ENCODE measurements at regions not wholly inside any gene's neighbourhood (a gene's known extent, or its start where the extent isn't known, plus 50 kb on each side); places are given as distances from the start of the nearest gene placed in this dataset.
"Not testable (repeated sequence)": the region's sequence is repeated elsewhere in the genome, so short reads cannot be mapped to it uniquely, and the experiment has no call there.

DNA sequence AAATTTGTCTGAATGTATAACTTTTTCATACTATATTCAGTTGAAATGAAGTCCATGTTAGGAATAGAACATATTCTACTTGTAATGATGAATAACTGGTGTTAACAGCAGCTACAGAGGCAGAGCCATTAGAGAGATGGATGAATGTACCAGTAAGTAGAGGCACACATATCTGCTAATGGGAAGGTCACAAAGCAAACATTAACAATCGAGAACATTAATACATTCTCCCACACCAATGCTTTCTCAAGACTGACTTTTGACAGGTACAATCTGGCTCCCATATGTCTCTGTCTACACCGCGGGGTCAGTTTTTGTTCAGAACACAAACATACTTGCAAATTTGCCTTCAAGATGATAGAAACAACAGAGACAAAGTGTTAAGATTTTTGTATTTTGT is 776.0 kb upstream of the MANEA start:
- WGBS, result 78% methylated on average over 3 of the region's 3 CpGs
- intact Hi-C loops (cut with DNase I), result no loop called here

DNA sequence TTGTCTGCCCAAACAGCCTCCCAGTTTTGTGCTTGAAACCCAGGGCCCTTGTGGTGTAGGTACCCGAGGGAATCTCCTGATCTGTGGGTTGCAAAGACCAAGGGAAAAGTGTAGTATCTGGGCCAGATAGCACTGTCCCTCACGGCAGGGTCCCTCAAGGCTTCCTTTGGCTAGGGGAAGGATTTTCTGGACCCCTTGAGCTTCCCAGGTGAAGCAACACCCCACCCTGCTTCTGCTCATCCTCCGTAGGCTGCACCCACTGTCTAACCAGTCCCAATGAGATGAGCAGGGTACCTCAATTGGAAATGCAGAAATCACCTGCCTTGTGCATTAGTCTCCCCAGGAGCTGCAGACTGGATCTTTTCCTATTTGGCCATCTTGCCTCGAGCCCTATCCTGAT is 791.8 kb upstream of the MANEA start:
- no peak overlapping the region for H3K27ac ChIP-seq (ENCODE audit: low read length)
- no peak for ATAC-seq
- 77% methylated on average over 4 of the region's 4 CpGs for WGBS
- no peaks in the 10 kb centered on the region for H3K4me1 ChIP-seq (ENCODE audit: control insufficient read depth, insufficient read depth, low read length)
- no peaks in the 10 kb centered on the region for H3K27me3 ChIP-seq (ENCODE audit: control insufficient read depth, insufficient read depth)
- no peak overlapping the region for H3K4me3 ChIP-seq (ENCODE audit: low read length)
- H3K9me3 ChIP-seq (ENCODE audit: control insufficient read depth, low read length), result no peaks in the 10 kb centered on the region
- intact Hi-C loops (cut with DNase I), result no loop called here
- DNase-seq, result no peak

More for the DNA sequence above, 776.0 kb upstream of the MANEA start:
- ATAC-seq (no peak), DNase-seq (no peak)
- no peak overlapping the region for H3K4me3 ChIP-seq (ENCODE audit: low read length)
- H3K27me3 ChIP-seq (ENCODE audit: control insufficient read depth, insufficient read depth), result no peaks in the 10 kb centered on the region
- H3K4me1 ChIP-seq (ENCODE audit: control insufficient read depth, insufficient read depth, low read length), result no peaks in the 10 kb centered on the region
- no peak overlapping the region for H3K27ac ChIP-seq (ENCODE audit: low read length)
- H3K9me3 ChIP-seq (ENCODE audit: control insufficient read depth, low read length), result no peaks in the 10 kb centered on the region

DNA sequence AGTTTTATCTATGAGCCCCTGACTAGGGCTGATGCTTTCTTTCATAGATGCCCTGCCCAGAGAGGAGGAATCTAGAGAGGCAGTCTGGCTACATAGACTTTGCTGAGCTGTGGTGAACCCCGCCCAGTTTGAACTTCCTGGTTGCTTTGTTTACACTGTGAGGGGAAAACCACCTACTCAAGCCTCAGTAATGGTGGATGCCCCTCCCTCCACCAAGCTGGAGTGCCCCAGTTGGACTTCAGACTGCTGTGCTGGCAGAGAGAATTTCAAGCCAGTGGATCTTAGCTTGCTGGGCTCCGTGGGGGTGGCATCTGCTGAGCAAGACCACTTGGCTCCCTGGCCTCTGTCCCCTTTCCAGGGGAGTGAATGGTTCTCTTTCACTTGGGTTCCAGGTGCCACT is 792.3 kb upstream of the MANEA start:
- H3K4me1 ChIP-seq (ENCODE audit: control insufficient read depth, insufficient read depth, low read length); ATAC-seq; H3K4me3 ChIP-seq (ENCODE audit: low read length); H3K27ac ChIP-seq (ENCODE audit: low read length); H3K9me3 ChIP-seq (ENCODE audit: control insufficient read depth, low read length); intact Hi-C loops (cut with DNase I); DNase-seq; H3K27me3 ChIP-seq (ENCODE audit: control insufficient read depth, insufficient read depth): not testable (repeated sequence)
- WGBS, result 83% methylated on average over 2 of the region's 2 CpGs

DNA sequence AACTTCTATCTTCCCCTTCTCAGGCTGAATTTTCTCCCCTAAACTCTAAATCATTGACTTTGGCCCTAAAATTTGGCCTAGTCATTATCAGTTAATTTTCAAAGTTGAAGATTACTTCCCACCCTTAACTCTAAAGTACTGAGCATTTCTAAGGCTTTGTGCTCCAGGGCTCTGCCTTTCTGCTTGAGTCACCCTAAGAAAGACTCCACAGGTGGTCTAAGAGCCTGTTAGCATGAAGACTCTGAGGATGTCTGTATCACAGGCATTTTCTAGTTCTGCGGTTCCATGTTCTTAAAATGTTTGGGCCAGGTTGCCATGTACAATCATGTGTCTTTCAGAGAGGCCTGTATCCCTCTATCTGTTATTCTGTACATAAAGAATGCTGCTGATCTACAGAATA is 808.1 kb upstream of the MANEA start:
- Histone ChIP-seq H3K4me3 (ENCODE audit: low read length) (no peak overlapping the region), H3K9me3 (ENCODE audit: control insufficient read depth, low read length) (no peaks in the 10 kb centered on the region), H3K27ac (ENCODE audit: low read length) (no peak overlapping the region), H3K4me1 (ENCODE audit: control insufficient read depth, insufficient read depth, low read length) (no peaks in the 10 kb centered on the region), H3K27me3 (ENCODE audit: control insufficient read depth, insufficient read depth) (no peaks in the 10 kb centered on the region)
- 85% methylated on average over 1 of the region's 1 CpG for WGBS
- intact Hi-C loops (cut with DNase I), result no loop called here
- no peak for ATAC-seq
- no peak for DNase-seq

DNA sequence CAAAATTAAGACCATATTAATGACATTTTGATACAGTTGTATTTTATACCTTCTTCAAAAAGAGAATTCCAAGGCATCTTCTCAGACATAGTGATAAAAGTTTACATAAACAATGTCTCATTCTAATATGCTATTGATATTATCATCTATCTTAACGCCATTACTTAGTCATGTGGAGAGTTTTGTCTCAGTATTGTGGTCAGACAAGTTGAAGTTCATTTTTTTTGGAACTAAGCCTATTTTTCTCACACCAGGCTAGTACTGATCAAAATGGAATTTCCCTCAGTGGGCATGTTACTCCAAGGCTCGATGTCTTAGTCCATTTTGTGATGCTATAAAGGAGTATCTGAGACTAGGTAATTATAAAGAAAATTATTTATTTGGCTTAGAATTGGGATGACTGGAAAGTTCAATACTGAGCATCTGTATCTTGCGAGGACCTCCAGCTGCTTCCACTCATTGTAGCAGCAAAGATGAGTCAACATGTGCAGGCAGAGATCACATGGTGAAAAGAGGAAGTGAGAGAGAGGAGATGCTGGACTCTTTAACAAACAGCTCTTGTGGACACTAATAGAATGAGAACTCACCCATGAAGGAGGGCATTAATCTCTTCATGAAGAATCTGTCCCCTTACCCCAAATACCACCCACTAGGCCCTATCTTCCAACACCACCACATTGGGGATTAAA is 825.5 kb upstream of the MANEA start:
- no peak for ATAC-seq
- no peak for DNase-seq
- no peak overlapping the region for H3K4me3 ChIP-seq (ENCODE audit: low read length)
- WGBS, result 63% methylated on average over 3 of the region's 3 CpGs
- no peaks in the 10 kb centered on the region for H3K9me3 ChIP-seq (ENCODE audit: control insufficient read depth, low read length)
- H3K27ac ChIP-seq (ENCODE audit: low read length), result no peak overlapping the region
- H3K4me1 ChIP-seq (ENCODE audit: control insufficient read depth, insufficient read depth, low read length), result no peaks in the 10 kb centered on the region
- H3K27me3 ChIP-seq (ENCODE audit: control insufficient read depth, insufficient read depth), result no peaks in the 10 kb centered on the region
- intact Hi-C loops (cut with DNase I), result no loop called here

DNA sequence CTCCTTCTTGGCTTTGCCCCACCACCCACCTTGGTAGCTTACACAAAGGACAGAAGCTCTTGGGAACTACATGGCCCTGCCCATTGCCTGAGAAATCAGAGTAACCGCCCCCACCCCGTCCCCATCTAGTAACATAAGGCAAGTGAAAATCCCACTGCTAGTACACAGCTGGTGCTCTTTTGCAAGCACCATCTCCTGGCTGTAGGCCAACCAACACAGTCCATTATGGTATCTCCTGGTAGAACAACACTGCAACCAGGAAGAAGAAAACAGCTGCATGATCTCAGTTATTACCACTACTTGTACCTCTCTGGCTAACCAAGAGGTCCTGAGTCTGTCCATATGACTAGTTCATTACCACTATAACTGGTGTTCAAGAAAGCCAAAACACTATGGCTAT is 841.1 kb upstream of the MANEA start:
- H3K4me3 ChIP-seq (ENCODE audit: low read length), result no peak overlapping the region
- intact Hi-C loops (cut with DNase I), result no loop called here
- no peaks in the 10 kb centered on the region for H3K4me1 ChIP-seq (ENCODE audit: control insufficient read depth, insufficient read depth, low read length)
- H3K9me3 ChIP-seq (ENCODE audit: control insufficient read depth, low read length), result no peaks in the 10 kb centered on the region
- ATAC-seq (no peak), DNase-seq (no peak)
- no peaks in the 10 kb centered on the region for H3K27me3 ChIP-seq (ENCODE audit: control insufficient read depth, insufficient read depth)
- H3K27ac ChIP-seq (ENCODE audit: low read length), result no peak overlapping the region
- WGBS, result 79% methylated on average over 2 of the region's 2 CpGs

DNA sequence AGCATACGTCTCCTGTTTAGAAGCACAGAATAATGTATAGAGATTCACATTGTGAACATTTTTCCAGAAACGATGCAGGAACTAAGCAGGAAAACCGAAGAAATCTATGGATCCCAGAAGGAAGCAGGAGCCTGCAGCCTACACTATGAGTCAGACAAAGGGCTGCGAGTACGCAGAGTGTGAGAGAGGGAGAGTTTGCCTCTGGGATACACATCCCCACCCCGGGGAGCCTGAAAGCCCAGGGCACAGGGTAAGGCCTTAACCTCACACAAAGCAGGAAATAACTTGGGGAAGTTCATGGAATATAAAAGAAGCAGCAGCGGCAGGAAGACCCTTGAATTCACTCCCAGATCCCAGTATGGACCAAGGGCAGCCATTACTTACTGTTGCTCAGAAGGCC is 842.1 kb upstream of the MANEA start:
- H3K27ac ChIP-seq (ENCODE audit: low read length), result no peak overlapping the region
- peak in 1 of 3 donors; percentile 30 for DNase-seq
- no peak for ATAC-seq
- intact Hi-C loops (cut with DNase I), result no loop called here
- 76% methylated on average over 7 of the region's 7 CpGs for WGBS
- no peaks in the 10 kb centered on the region for H3K27me3 ChIP-seq (ENCODE audit: control insufficient read depth, insufficient read depth)
- no peaks in the 10 kb centered on the region for H3K9me3 ChIP-seq (ENCODE audit: control insufficient read depth, low read length)
- no peak overlapping the region for H3K4me3 ChIP-seq (ENCODE audit: low read length)
- no peaks in the 10 kb centered on the region for H3K4me1 ChIP-seq (ENCODE audit: control insufficient read depth, insufficient read depth, low read length)

DNA sequence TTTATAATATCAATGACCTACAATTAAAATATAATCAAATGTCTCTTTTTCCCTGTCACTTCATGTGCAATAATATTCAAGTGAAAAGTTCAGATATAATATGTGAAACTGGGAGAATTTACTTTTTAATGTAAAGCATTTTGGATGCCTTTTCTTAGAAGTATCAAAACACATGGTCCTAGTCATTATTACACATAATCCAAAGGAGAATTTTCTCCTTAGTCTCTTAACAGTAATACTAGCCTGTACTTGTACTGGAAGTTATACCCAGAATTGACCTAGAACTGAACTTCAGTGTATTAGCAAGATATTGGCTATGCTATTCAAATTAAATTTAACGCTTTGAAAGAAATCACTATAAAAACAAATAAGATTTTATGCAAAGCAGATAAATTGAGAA is 842.6 kb upstream of the MANEA start:
- no peak overlapping the region for H3K27ac ChIP-seq (ENCODE audit: low read length)
- ATAC-seq (no peak), DNase-seq (no peak)
- intact Hi-C loops (cut with DNase I), result no loop called here
- no peaks in the 10 kb centered on the region for H3K9me3 ChIP-seq (ENCODE audit: control insufficient read depth, low read length)
- H3K4me3 ChIP-seq (ENCODE audit: low read length), result no peak overlapping the region
- H3K4me1 ChIP-seq (ENCODE audit: control insufficient read depth, insufficient read depth, low read length), result no peaks in the 10 kb centered on the region
- no peaks in the 10 kb centered on the region for H3K27me3 ChIP-seq (ENCODE audit: control insufficient read depth, insufficient read depth)
- 94% methylated on average over 1 of the region's 1 CpG for WGBS

DNA sequence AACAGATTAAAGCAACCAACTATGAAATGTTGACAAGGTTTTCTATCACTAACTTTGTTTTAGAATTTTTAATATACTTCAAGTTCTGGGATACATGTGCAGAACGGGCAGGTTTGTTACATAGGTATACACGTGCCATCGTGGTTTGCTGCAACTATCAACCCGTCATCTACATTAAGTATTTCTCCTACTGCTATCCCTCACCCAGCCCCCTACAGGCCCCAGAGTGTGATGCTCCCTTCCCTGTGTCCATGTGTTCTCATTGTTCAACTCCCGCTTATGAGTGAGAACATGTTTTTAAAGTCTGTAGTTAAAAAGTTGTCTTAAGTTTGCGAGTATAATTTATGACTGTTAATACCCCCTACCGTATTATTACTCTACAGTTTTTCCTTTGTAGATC is 844.3 kb upstream of the MANEA start:
- DNase-seq, result no peak
- no peak overlapping the region for H3K4me3 ChIP-seq (ENCODE audit: low read length)
- intact Hi-C loops (cut with DNase I), result no loop called here
- H3K27ac ChIP-seq (ENCODE audit: low read length), result no peak overlapping the region
- H3K9me3 ChIP-seq (ENCODE audit: control insufficient read depth, low read length), result no peaks in the 10 kb centered on the region
- H3K27me3 ChIP-seq (ENCODE audit: control insufficient read depth, insufficient read depth), result no peaks in the 10 kb centered on the region
- no peak for ATAC-seq
- 85% methylated on average over 7 of the region's 7 CpGs for WGBS
- H3K4me1 ChIP-seq (ENCODE audit: control insufficient read depth, insufficient read depth, low read length), result no peaks in the 10 kb centered on the region

DNA sequence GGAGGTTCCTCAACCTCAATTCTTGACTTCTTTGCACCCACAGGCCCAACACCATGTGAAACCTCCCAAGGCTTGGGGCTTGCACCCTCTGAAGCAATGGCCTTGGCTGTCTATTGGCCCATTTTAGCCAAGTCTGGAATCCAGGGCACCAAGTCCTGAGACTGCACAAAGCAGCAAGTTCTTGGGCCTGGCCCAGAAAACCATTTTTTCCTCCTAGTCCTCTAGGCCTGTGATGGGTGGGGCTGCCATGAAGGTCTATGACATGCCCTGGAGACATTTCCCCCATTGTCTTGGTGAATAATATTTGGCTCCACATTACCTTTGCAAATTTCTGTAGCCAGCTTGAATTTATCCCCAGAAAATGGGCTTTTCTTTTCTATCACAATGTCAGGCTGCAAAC is 849.6 kb upstream of the MANEA start:
- no peaks in the 10 kb centered on the region for H3K4me1 ChIP-seq (ENCODE audit: control insufficient read depth, insufficient read depth, low read length)
- DNase-seq, result no peak
- H3K27ac ChIP-seq (ENCODE audit: low read length), result no peak overlapping the region
- intact Hi-C loops (cut with DNase I), result no loop called here
- ATAC-seq, result no peak
- no peak overlapping the region for H3K4me3 ChIP-seq (ENCODE audit: low read length)
- no peaks in the 10 kb centered on the region for H3K27me3 ChIP-seq (ENCODE audit: control insufficient read depth, insufficient read depth)
- H3K9me3 ChIP-seq (ENCODE audit: control insufficient read depth, low read length), result no peaks in the 10 kb centered on the region

DNA sequence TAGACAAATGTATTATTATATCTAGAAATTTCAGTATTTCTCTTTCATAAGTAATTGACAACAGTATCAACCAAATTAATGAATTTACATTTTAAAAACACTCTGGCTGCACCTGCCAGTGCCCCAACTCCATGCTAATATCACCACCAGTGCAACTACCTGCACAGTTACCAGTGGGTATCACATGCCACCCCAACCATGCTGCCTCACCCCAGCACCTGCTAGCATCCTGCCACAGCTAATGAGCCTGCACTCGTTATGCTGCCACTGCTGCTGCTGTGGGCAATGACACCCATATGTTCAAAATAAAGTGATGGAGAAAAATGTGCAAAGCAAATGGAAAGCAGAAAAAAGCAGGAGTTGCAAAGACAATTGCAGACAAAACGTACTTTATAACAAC is 855.9 kb upstream of the MANEA start:
- WGBS, result 73% methylated on average over 2 of the region's 2 CpGs
- no peak for ATAC-seq
- H3K4me1 ChIP-seq (ENCODE audit: control insufficient read depth, insufficient read depth, low read length), result no peaks in the 10 kb centered on the region

DNA sequence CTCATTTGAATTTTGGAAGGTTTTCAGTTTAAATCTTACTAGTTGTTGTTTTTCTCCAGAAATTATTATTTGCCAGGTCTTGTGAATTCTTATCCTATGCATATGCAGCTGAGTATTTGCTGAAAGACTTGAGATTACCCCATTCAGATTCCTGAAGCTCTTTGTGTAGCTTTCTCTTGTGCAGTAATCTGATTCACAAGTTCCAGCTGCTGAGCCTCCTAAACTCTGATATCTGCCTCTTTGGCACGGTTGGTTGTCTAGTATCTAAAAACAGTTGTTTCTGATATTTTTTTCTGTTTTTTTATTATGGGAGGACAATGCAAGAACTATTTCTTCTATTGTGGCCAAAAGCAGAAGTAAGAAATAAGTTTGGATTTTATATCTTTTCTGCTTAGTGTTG is 863.9 kb upstream of the MANEA start:
- DNase-seq (no peak), ATAC-seq (no peak)
- no peak overlapping the region for H3K27ac ChIP-seq (ENCODE audit: low read length)
- 36% methylated on average over 1 of the region's 1 CpG for WGBS
- intact Hi-C loops (cut with DNase I), result no loop called here
- no peaks in the 10 kb centered on the region for H3K9me3 ChIP-seq (ENCODE audit: control insufficient read depth, low read length)
- no peaks in the 10 kb centered on the region for H3K27me3 ChIP-seq (ENCODE audit: control insufficient read depth, insufficient read depth)
- H3K4me3 ChIP-seq (ENCODE audit: low read length), result no peak overlapping the region
- H3K4me1 ChIP-seq (ENCODE audit: control insufficient read depth, insufficient read depth, low read length), result no peaks in the 10 kb centered on the region

More for the DNA sequence above, 855.9 kb upstream of the MANEA start:
- Histone ChIP-seq H3K27me3 (ENCODE audit: control insufficient read depth, insufficient read depth) (no peaks in the 10 kb centered on the region), H3K27ac (ENCODE audit: low read length) (no peak overlapping the region), H3K4me3 (ENCODE audit: low read length) (no peak overlapping the region), H3K9me3 (ENCODE audit: control insufficient read depth, low read length) (no peaks in the 10 kb centered on the region)
- intact Hi-C loops (cut with DNase I), result no loop called here
- DNase-seq, result no peak
